ENCODE measurements at regions not wholly inside any gene's neighbourhood (a gene's known extent, or its start where the extent isn't known, plus 50 kb on each side); places are given as distances from the start of the nearest gene placed in this dataset.

GRCh38 chr6:27129095-27129815 is 118.2 kb upstream of the PRSS16 start:
- TF ChIP-seq CTCF (IDR thresholded peaks at IDR 0.05) (no peak), POLR2A (IDR thresholded peaks at IDR 0.05) (no peak)

All from uterus (tissue), 2 donors.